GM18507 (cell line): ENCODE measurements at regions not wholly inside any gene's neighbourhood (a gene's known extent, or its start where the extent isn't known, plus 50 kb on each side); places are given as distances from the start of the nearest gene placed in this dataset.
"Not testable (repeated sequence)": the region's sequence is repeated elsewhere in the genome, so short reads cannot be mapped to it uniquely, and the experiment has no call there.

ENCODE experiments used
- DNase-seq: peaks from one replicate; pipeline ENCODE4 v3.0.0; 2011; ENCODE audit warnings: low read depth; ENCODE audit not compliant: insufficient read length; ENCODE audit errors: extremely low spot score
- FAIRE-seq: peaks from 2 replicates; lab custom pipeline; 2011; peaks lifted over from hg19 to GRCh38; lab: Jason Lieb, UNC

DNA sequence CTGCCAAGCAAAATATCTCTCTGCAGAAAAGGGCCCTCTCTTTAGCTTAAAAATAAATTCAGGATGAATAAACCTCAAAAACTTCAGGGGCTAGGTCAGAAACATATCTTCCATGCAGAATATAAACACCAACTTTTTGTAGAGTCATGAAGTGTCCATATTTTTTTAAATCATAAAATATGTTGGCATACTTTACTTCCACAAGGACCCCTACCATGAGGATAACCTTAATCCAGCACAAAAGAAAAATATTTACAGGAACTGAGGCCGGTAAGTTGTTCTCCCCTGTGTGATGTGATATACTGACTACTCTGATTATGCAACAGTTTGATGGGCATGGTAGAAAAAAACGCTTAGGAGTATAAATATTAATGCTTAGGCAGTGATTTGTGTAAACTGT, 264.8 kb upstream of the CDH11 start:
- FAIRE-seq (no peak), DNase-seq (no peak)

DNA sequence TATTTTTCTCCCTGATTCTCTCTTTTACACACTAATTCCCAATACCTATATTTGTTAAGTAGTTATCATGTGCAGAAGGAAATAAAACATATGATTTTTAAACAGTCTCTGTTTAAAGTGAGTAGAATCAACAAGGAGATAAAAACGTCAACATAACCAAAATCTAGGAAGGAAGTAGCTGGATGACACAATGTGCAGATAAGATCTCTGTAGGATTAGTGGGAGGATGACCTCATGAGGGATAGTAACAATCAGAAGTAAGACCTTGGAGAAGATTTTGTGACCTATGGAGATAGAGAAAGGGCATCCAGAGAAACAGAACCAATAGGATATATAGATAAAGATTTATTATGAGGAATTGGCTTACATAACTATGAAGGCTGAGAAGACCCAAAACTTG, 262.6 kb upstream of the CDH11 start:
- DNase-seq: no peak

DNA sequence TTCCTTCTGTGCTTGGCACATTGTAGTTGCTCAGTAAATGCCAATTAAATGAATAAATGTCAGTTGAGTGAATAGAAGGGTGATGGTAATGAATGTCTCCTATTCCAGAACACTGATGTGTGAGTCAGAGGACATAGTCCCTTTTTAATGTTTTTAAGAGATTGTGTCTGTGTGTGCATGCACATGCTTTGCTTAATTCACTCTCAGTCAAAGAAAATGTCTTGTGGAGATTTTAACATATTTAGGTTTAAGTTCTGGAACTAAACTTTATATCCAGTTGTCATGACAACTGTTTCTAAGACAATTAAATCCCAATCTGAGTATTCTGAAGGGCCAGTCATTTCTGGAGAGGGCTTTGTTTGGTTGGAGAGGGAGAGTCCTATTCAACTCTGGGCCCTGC, 255.3 kb upstream of the CDH11 start:
- FAIRE-seq (no peak), DNase-seq (no peak)

More for the DNA sequence above, 262.6 kb upstream of the CDH11 start:
- FAIRE-seq: no peak

DNA sequence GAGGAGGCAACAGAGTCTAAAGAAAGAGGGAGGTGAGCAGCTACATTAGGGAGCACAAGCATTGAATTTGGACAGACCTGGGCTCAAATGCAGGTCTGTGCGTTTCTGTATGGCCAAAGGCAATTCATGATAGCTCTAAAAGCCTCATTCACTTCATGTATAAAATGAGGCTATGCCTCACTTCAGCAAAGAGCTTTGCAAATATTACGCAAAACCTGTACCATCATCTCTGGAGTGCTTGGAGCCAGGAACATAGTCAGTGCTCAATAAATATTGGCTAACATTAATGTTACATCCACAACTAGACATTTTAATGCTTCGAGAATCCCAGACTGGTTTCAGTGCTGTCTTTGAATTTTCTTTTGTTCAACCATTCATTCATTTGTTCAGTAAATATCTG, 254.7 kb upstream of the CDH11 start:
- DNase-seq (no peak), FAIRE-seq (no peak)

DNA sequence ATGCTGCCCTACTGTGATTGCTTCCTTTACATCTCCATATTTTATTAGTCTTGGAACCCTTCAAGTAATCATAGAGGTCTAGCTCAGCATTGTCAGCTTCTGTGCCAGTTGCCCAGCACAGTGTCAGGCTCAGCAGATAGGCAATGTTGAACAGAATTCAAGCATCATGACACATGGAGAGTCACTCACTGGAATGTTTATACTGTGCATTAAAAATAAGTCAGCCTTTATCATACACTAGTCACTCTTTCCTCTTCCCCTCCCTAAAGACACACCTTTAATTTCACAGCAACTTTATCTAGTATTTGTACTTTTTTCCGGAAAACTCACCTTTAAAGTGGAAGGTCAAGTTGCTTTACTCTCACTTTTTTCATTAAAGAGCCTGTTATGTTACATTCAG, 253.8 kb upstream of the CDH11 start:
- FAIRE-seq (no peak), DNase-seq (no peak)

DNA sequence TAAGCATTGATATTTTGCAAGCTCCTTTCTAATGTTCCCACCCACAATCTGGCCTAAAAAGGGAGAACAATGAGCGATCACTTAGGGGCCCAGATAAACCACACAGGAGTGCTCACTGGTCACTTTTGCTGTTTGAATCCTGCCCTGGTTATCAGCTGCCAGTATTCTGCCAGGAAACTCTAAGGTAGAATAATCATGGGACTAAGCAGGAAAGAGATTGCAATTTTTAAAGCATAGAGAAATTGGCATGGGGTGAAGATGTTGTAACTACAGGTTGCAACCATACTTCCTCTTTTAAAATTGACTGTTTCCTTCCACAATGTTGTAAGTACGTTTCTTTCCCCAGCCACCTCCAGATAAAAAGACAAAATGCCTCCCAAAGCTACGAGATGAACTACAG, 251.2 kb upstream of the CDH11 start:
- no peak for DNase-seq
- FAIRE-seq: no peak

DNA sequence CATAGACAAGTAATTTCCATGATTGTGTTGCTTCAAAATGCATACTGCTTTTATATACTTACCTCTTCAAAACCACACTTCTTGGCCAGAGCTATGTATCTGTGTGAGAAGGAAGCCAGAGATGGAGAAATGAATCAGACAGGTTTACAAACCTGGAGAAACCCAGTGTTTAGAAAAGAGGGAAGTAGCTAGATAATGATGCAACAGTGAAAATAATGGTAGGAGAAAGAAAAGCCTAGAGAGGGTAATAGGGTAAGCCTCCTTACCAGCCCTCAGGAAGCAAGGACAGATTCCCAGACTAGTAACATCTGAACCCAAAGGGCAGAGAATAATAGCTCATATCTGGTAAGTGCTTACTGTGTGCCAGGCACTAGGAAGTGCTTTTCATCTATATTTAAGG, 250.3 kb upstream of the CDH11 start:
- DNase-seq (no peak), FAIRE-seq (no peak)

DNA sequence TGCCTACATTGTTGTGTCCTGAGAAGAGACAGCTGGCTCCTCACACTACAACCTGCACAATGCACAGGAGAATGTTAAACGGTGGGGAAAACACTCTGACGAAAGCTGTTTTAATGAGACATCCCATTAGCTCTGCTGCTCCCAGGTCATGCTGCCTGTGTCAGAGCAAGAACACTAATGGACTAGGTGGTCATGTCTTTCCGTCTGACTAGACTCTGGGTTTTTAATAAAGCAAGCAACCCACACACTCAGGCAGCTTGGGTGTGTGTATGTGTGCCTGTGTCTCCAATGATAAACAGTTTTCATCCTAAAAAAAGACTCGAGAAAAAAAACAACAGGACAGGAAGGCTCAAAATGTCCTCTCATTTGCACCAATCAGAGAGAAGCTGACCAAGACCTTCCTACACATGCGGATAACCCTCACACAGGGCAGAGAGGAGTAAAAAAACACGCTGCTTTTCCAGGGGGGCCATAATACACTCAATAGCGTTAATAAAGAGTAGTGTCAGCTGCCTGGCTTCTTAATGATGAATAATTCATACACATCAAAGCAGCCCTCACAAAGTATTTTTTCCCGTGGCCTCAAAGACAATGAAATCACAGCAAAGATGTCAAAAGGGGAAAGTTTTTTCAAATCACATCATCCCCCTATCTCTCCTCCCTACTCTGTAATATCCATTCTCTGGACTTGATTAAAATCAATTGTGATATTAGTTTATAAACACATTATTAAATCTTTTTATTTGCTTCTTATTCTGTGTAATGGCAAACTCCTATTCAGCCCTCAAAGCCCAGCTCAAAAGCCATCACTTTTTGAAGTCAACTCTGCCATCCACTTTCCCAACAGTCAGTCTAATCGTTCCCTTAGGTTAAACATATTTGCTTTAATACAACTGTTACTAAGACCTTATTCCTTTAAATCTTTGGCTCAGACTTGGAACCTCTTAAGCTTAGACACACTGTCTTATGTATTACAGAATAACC, 244.2 kb upstream of the CDH11 start:
- no peak for DNase-seq
- no peak for FAIRE-seq

DNA sequence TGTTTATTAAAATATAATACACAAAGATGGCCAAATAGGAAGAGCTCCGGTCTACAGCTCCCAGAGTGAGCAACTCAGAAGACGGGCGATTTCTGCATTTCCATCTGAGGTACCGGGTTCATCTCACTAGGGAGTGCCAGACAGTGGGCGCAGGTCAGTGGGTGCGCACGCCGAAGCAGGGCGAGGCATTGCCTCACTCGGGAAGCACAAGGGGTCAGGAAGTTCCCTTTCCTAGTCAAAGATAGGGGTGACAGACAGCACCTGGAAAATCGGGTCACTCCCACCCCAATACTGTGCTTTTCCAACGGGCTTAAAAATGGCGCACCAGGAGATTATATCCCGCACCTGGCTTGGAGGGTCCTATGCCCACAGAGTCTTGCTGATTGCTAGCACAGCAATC, 234.9 kb upstream of the CDH11 start:
- FAIRE-seq, DNase-seq: not testable (repeated sequence)

DNA sequence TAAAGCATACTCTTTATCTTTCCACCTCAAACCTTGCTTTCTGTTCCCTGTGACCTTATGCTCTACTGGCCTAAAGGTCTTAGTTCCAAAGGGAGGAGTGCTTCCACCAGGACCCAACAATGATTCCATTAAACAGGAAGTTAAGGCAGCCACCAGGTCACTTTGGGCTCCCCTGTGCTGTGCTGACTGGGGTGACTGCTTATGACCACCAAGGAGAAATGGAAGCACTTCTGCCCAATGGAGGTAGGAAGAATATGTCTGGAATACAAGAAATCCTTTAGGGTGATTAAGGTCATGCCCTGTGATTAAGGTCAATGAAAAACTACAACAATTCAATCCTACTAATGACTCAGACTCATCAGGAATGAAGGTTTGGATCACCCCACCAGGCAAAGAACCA, 233.8 kb upstream of the CDH11 start:
- FAIRE-seq (no peak), DNase-seq (no peak)

DNA sequence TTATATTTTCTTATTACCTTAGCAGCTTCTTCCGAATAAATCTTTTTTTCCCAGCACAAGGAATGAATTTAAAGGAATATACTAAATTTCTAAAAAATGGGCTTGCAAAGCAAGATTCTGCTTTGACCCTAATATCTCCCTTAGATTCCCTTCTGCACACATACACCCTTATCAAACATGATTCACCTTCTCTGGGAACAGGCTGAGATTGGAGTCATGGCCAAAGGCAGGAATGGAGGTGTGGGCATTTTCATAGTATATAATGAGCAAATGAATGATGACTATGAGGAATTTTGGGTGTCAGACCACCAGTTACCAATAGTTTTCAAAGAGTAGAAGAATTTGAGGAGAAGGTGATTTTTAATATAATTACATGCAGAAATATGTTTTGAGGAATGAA, 231.3 kb upstream of the CDH11 start:
- DNase-seq (no peak), FAIRE-seq (no peak)

DNA sequence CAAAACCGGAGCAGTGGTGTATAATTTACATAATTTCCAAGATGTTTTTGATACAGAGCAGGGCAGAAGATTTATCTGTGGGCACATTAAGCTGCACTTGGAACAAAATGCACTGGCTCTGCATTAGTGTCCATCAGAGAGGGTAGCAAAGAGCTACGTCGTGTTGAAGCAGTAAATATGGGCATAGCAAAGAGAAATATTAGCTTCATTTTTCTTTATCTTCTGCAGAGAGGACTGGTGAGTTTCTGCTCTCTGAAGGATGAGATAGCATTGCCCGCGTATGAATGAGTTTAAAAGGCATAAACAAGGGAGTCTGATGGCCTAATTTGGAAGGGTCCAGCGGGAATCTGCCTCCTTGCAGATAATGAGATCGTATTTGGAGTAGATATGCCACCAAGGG, 227.8 kb upstream of the CDH11 start:
- no peak for DNase-seq
- no peak for FAIRE-seq

DNA sequence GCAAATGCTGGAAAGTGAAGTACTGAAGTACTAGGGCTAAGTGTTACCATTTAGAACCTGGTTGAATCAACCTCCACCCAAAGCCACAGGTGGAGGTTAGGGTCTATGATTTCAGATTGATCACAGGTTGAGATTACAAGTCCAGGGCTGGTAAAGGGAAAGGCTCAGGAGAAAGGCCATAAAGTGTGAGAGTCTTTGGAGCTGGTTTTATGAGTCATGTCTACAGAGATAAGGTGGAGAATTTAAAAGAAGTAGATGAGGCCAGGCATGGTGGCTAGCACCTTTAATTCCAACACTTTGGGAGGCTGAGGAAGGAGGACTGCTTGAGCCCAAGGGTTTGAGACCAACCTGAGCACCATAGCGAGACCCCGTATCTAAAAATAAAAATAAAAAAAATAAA, 221.7 kb upstream of the CDH11 start:
- no peak for DNase-seq
- FAIRE-seq: no peak

DNA sequence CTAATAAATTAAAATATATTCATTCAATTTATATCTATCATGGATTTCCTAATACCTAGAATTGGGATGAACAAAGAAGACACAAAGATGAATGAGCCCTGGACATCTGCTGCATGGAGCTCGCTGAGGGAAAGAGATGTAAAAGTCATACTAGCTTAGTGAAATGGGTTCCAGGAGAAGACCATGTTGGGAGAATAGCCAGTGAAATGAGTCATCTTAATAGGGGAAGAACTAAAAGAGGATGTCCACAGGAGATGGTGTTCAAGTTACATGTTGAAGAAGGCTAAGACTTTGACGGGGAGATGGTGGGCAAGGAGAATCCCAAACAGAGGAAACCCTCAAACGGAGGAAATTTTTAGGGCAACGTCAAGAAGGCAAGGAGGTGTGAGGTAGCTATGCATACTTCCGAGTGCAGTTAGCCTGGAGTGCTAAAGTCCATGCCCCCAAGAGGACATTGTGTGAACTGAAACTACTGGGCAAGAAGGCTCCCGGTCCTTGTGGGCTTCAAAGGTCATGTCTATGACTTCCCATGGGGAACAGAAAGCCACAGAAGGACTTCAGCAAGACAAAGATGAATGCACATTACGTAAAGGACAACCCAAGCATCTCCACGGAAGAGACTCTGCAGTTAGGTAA, 220.5 kb upstream of the CDH11 start:
- DNase-seq (no peak), FAIRE-seq (no peak)

DNA sequence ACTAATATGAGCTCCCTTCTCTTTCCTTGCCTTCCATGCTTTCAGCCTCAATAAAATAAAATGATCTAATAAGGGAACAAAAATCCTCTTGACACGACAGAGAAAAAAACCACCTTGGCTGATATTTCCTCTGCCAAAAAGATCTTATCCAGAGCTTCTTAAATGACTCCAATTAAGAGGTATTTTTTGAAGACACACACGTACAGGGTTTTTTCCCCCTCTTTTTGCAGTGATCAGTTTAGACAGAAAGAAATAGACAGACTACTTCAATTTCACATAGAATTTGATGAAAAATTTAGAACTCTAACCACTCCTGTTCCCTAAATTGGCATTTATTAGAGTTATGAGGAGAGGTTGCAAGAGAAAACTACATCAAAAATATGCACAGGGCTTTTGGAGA, 217.2 kb upstream of the CDH11 start:
- FAIRE-seq (no peak), DNase-seq (no peak)

DNA sequence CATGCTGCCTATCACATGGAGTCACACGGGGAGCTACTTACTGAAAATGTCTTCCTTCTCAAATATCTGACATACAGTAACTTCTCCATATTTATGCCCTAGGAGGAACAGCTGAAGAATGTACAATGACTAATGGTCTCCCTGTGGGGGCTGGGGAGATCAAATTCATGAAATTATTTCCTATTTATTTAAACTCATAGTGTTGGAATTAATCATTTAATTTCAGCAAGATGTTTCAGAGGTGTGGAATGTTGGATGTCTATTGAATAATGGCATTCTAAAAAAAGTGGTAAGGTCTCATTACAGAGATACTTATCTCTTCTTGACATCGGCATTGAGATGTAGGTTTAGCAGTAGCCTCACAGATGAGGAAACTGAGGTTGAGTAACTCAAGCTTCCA, 214.3 kb upstream of the CDH11 start:
- DNase-seq (no peak), FAIRE-seq (no peak)

DNA sequence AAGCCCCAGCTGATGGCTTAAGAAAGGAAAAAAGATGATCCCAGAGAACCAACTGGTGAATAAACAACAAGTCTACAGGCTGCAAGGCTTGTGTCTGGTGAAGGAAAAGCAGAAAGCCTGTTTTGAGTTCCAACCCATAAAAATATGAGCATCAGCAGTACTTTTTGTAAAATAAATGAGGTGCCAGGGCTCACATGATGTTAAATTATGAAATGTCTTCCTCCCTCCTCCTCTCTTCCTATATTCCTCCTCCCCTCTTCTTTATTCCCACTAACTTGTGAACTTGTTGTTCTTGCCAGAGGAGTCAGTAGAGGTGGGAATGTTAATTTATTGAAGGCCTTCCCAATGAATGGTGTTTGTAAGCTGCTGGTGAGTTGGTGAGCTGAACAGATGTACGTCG, 212.2 kb upstream of the CDH11 start:
- DNase-seq (no peak), FAIRE-seq (no peak)

DNA sequence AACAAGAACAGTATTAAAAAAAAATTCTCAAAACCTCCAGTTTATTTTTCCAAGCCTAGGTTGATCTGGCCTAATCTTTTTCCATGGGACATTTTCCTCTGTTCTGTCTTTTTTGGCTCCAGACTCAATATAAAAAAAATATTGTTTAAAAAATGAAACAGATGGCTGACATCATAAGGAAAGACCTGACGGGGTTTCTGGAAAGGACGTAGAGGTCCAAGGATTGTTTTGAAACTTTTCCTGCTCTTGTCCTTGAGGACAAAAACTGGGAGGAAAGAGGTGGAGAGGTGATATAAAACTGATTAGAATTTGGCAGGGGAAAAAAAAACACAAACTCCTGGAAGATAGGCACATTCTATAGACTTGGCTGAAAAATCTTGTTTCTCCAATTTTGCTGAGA, 211.4 kb upstream of the CDH11 start:
- DNase-seq: no peak
- no peak for FAIRE-seq

DNA sequence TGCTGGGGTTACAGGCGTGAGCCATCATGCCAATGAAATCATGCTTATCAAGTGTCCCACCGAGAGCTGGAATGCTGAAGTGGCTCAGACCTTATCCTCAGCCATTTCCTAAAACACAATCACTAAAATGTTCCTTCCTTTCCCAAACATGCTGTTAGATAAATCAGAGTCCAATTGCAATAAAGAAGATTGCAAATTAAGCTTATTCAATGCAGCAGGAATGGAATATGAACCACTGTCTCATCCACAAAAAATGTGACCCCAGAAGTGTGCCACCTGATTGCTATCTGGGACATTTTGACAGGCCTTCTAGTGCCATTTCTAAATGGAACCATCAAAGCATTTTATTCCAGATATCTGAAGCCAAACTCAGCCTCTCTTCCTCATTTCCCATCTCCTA, 205.5 kb upstream of the CDH11 start:
- no peak for DNase-seq
- FAIRE-seq: no peak

DNA sequence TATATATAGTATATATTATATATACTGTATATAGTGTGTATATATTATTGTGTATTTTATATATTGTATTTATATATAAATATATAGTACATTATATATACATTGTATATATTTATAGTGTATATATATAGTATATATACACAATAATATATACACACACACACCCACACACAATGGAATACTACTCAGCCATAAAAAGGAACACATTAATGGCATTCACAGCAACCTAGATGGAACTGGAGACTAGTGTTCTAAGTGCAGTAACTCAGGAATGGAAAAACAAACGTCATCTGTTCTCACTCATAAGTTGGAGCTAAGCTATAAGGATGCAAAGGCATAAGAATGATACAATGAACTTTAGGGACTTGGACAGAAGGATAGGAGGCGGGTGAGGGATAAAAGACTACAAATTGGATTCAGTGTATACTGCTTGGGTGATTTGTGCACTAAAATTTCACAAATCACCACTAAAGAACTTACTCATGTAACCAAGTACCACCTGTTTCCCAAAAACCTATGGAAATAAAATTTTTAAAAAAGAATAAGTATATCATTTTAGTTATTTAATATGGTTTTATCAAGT, 201.9 kb upstream of the CDH11 start:
- no peak for DNase-seq
- no peak for FAIRE-seq
